ENCODE measurements at regions not wholly inside any gene's neighbourhood (a gene's known extent, or its start where the extent isn't known, plus 50 kb on each side); places are given as distances from the start of the nearest gene placed in this dataset.

DNA sequence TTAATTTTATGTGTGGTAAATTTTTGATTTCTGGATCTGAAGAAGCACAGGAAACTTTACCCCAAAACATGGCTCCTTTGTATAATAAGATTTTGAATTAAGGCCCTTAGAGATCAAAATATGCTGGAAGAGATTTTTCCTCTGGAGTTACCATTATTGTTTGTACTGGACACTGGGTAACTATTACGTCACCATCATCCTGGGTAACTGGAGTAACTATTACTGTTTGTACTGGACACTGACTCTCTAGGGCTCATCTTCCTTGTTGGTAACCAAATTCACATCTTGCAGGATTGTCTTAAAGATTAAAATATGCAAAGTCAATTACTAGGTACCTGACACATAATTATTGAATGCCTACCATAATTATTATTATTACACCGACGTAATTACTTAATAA is 593.8 kb upstream of the GOT2 start:
- Histone ChIP-seq H3K27me3 (ENCODE audit: control insufficient read depth, insufficient read depth, low read length) (no peaks in the 10 kb centered on the region), H3K9me3 (ENCODE audit: control insufficient read depth, insufficient read depth, low read length) (no peaks in the 10 kb centered on the region), H3K27ac (ENCODE audit: low read length) (no peak overlapping the region), H3K36me3 (ENCODE audit: control insufficient read depth, insufficient read depth, low read length) (no peaks in the 10 kb centered on the region), H3K4me3 (ENCODE audit: low read length) (no peak overlapping the region), H3K4me1 (ENCODE audit: control insufficient read depth, insufficient read depth, low read length) (no peaks in the 10 kb centered on the region)
- WGBS (ENCODE audit: insufficient coverage, insufficient read length): 100% methylated on average over 2 of the region's 3 CpGs
- no peak for DNase-seq (ENCODE audit: low read depth, low spot score)

DNA sequence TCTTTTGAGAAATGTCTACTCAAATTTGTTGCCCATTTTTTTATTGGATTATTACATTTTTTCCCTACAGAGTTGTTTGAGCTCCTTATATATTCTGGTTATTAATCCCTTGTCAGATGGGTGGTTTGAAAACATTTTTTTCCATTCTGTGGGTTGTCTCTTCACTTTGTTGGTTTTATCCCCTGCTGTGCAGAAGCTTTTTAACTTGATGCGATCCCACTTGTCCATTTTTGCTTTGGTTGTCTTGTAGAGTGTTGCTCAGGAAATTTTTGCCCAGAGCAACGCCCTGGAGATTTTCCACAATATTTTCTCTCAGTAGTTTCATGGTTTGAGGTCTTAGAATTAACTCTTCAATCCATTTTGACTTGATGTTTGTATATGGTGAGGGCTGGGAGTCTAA is 592.8 kb upstream of the GOT2 start:
- DNase-seq (ENCODE audit: low read depth, low spot score): no peak
- H3K4me1 ChIP-seq (ENCODE audit: control insufficient read depth, insufficient read depth, low read length): no peaks in the 10 kb centered on the region
- H3K27me3 ChIP-seq (ENCODE audit: control insufficient read depth, insufficient read depth, low read length): no peaks in the 10 kb centered on the region
- no peak overlapping the region for H3K27ac ChIP-seq (ENCODE audit: low read length)
- no CpG with 5 or more reads among the region's 2 CpGs for WGBS (ENCODE audit: insufficient coverage, insufficient read length)
- H3K36me3 ChIP-seq (ENCODE audit: control insufficient read depth, insufficient read depth, low read length): no peaks in the 10 kb centered on the region
- no peaks in the 10 kb centered on the region for H3K9me3 ChIP-seq (ENCODE audit: control insufficient read depth, insufficient read depth, low read length)
- no peak overlapping the region for H3K4me3 ChIP-seq (ENCODE audit: low read length)

DNA sequence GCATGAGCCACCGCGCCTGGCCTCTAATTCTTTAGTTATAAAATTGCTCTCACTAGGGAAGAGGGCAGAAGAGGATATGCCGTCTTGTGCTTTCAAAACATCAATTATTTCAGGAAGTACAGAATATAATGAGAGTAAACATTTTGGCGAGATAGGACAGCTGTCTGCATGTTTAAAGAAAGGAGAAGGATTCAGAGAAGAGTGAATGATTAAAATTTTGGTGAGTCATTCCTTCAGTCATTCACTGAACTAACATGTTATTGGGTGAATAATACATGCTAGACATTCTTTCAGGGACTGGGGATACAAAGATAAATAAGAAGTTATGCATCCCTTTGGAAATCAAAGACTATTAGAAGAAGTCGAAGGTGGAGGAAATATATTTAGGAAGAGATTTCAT is 590.3 kb upstream of the GOT2 start:
- Histone ChIP-seq H3K4me3 (ENCODE audit: low read length) (no peak overlapping the region), H3K9me3 (ENCODE audit: control insufficient read depth, insufficient read depth, low read length) (no peaks in the 10 kb centered on the region), H3K27ac (ENCODE audit: low read length) (no peak overlapping the region), H3K4me1 (ENCODE audit: control insufficient read depth, insufficient read depth, low read length) (no peaks in the 10 kb centered on the region), H3K27me3 (ENCODE audit: control insufficient read depth, insufficient read depth, low read length) (no peaks in the 10 kb centered on the region), H3K36me3 (ENCODE audit: control insufficient read depth, insufficient read depth, low read length) (no peaks in the 10 kb centered on the region)
- no peak for DNase-seq (ENCODE audit: low read depth, low spot score)
- WGBS (ENCODE audit: insufficient coverage, insufficient read length): 100% methylated on average over 1 of the region's 5 CpGs

DNA sequence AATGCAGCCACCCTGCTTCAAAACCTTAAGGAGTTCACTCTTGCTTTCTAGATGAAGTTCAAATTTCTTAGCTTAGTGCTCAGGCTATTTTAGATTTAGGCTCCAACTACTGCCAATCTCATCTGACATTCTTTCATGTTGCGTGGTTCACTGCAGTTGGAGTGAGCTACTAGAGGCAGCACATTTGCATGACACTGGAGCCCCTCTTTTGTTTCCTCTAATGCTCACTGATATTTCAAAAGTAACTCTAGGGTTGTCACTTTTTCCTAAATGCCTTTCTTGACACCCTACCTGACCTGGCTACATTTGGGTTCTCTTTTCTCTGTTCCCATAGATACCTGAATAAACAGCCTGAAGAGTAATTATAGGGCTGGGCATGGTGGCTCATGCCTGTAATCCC is 586.5 kb upstream of the GOT2 start:
- Histone ChIP-seq H3K36me3 (ENCODE audit: control insufficient read depth, insufficient read depth, low read length) (no peaks in the 10 kb centered on the region), H3K27me3 (ENCODE audit: control insufficient read depth, insufficient read depth, low read length) (no peaks in the 10 kb centered on the region), H3K9me3 (ENCODE audit: control insufficient read depth, insufficient read depth, low read length) (no peaks in the 10 kb centered on the region), H3K4me3 (ENCODE audit: low read length) (no peak overlapping the region), H3K27ac (ENCODE audit: low read length) (no peak overlapping the region), H3K4me1 (ENCODE audit: control insufficient read depth, insufficient read depth, low read length) (no peaks in the 10 kb centered on the region)
- WGBS (ENCODE audit: insufficient coverage, insufficient read length): no CpG with 5 or more reads among the region's 1 CpG
- DNase-seq (ENCODE audit: low read depth, low spot score): no peak

DNA sequence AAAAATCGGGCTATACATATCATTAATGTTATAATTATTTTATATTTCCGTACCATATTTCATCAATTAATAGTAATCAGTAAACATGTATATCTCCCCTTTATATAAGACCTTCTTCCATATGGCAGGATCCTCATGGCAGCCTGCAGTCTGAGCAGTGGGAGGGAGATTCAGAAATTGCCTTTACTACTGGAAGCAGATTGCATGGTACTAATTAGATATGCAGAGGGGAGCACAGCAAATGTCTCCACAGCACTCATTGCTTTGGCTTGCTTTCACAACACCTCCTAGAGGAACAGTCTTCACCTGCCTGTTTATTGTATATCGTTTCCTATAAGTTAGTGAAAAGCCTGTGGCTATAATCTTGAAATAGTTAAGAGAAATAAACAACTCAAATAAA is 585.8 kb upstream of the GOT2 start:
- H3K4me3 ChIP-seq (ENCODE audit: low read length): no peak overlapping the region
- DNase-seq (ENCODE audit: low read depth, low spot score): no peak
- no peaks in the 10 kb centered on the region for H3K4me1 ChIP-seq (ENCODE audit: control insufficient read depth, insufficient read depth, low read length)
- no peaks in the 10 kb centered on the region for H3K36me3 ChIP-seq (ENCODE audit: control insufficient read depth, insufficient read depth, low read length)
- H3K27ac ChIP-seq (ENCODE audit: low read length): no peak overlapping the region
- no peaks in the 10 kb centered on the region for H3K27me3 ChIP-seq (ENCODE audit: control insufficient read depth, insufficient read depth, low read length)
- no peaks in the 10 kb centered on the region for H3K9me3 ChIP-seq (ENCODE audit: control insufficient read depth, insufficient read depth, low read length)
- WGBS (ENCODE audit: insufficient coverage, insufficient read length): no CpG with 5 or more reads among the region's 3 CpGs

DNA sequence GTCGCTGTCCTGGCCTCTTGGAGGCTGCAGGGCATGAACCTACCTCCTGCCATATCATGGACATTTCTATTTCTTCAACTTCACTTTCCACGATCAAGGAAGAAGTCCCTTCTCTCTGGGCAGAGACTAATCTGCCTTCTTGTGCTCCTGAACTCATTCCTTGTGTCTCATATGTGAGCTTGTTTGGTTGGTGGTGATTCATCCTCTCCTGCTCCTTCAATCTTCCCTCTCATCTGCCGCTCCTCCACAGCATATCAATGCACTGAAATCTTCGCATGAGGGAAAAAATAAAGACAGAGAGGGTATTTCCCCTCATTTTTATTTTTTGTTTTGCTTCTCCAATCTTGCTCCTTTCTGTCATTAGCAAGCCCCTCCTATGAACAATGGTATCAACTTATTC is 571.7 kb upstream of the GOT2 start:
- DNase-seq (ENCODE audit: low read depth, low spot score): no peak
- WGBS (ENCODE audit: insufficient coverage, insufficient read length): 100% methylated on average over 1 of the region's 4 CpGs
- H3K27ac ChIP-seq (ENCODE audit: low read length): no peak overlapping the region
- H3K27me3 ChIP-seq (ENCODE audit: control insufficient read depth, insufficient read depth, low read length): no peaks in the 10 kb centered on the region
- no peaks in the 10 kb centered on the region for H3K9me3 ChIP-seq (ENCODE audit: control insufficient read depth, insufficient read depth, low read length)
- H3K36me3 ChIP-seq (ENCODE audit: control insufficient read depth, insufficient read depth, low read length): no peaks in the 10 kb centered on the region
- H3K4me3 ChIP-seq (ENCODE audit: low read length): no peak overlapping the region
- no peaks in the 10 kb centered on the region for H3K4me1 ChIP-seq (ENCODE audit: control insufficient read depth, insufficient read depth, low read length)

DNA sequence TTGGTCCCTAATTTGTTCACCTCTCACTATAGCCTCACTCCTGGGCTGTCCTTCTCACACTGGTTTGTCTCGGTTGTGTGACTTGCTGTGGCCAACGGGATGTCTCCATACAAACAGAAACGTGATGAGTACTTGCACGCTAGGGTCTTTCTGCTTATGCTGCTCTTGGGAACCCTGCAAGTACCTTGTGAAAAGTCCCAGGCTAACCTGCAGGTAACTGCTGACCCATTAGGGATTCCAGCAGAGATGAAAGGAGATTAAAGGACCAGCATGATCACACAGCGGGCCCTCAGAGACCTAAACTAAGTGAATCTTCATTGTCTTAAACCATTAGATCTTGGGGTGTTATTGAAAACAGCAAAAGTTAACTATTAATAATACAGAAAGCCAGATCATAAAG is 562.8 kb upstream of the GOT2 start:
- no CpG with 5 or more reads among the region's 5 CpGs for WGBS (ENCODE audit: insufficient coverage, insufficient read length)
- DNase-seq (ENCODE audit: low read depth, low spot score): no peak
- Histone ChIP-seq H3K27ac (ENCODE audit: low read length) (no peak overlapping the region), H3K4me3 (ENCODE audit: low read length) (no peak overlapping the region), H3K4me1 (ENCODE audit: control insufficient read depth, insufficient read depth, low read length) (no peaks in the 10 kb centered on the region; the same call in 1 of the 2 replicates), H3K27me3 (ENCODE audit: control insufficient read depth, insufficient read depth, low read length) (no peaks in the 10 kb centered on the region), H3K36me3 (ENCODE audit: control insufficient read depth, insufficient read depth, low read length) (no peaks in the 10 kb centered on the region), H3K9me3 (ENCODE audit: control insufficient read depth, insufficient read depth, low read length) (no peaks in the 10 kb centered on the region)

DNA sequence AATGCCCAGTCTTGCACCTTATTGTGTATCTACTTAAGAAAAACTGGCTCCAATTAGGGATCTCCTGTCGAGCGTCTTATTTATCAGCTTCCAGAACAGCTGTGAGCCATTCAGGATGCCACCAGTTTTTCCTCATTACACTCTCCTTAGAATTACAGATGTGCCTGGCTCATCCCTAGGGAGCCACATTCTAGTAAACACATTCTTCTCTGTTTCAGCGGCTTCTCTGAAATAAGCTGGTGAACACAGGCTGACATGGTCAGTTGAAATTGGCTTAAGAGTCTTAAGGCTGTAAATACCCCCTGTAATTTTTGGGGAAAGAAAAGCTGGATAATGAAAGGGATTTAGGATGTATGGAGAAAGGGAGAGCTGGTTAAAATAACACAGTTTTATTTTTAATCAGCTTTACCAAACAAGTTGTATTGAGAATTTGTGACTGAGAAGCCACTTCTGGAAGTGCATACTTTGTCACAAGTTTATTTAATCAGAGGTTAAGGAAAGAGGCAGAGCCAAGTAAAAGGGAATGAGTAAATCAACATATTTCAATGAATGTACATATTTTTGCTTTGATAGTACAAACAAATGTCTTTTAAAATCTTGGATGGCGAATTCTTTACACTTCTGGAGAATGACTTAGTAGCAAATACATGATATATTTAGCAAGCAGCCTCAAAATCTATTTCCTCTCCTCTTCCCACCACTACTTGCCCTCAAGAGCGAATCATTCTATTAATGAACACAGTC is 562.0 kb upstream of the GOT2 start:
- no peak overlapping the region for H3K4me3 ChIP-seq (ENCODE audit: low read length)
- DNase-seq (ENCODE audit: low read depth, low spot score): no peak
- no peaks in the 10 kb centered on the region; the same call in 1 of the 2 replicates for H3K4me1 ChIP-seq (ENCODE audit: control insufficient read depth, insufficient read depth, low read length)
- no peaks in the 10 kb centered on the region for H3K36me3 ChIP-seq (ENCODE audit: control insufficient read depth, insufficient read depth, low read length)
- H3K9me3 ChIP-seq (ENCODE audit: control insufficient read depth, insufficient read depth, low read length): no peaks in the 10 kb centered on the region
- no peaks in the 10 kb centered on the region for H3K27me3 ChIP-seq (ENCODE audit: control insufficient read depth, insufficient read depth, low read length)
- no CpG with 5 or more reads among the region's 5 CpGs for WGBS (ENCODE audit: insufficient coverage, insufficient read length)
- H3K27ac ChIP-seq (ENCODE audit: low read length): no peak overlapping the region

DNA sequence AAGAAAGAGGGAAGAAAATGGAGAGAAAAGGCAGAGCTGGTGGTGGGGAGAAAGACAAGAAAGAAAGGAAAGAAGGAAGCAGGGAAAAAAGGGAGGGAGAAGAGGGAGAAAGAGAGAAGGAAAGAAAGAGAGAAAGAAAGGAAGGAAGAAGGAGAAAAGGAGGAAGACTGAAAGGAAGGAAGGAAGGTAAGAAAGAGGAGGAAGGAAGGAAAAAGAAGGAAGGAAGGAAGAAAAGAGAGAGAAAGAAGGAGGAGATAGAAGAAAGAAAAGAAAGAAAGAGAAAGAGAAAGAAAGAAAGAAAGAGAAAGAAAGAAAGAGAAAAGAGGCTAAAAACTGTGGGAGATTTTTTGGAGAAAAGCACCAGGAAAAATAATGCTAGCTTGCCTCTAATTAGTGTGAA is 561.4 kb upstream of the GOT2 start:
- Histone ChIP-seq H3K9me3 (ENCODE audit: control insufficient read depth, insufficient read depth, low read length) (no peaks in the 10 kb centered on the region), H3K4me3 (ENCODE audit: low read length) (no peak overlapping the region), H3K4me1 (ENCODE audit: control insufficient read depth, insufficient read depth, low read length) (no peaks in the 10 kb centered on the region; the same call in 1 of the 2 replicates), H3K27ac (ENCODE audit: low read length) (no peak overlapping the region), H3K36me3 (ENCODE audit: control insufficient read depth, insufficient read depth, low read length) (no peaks in the 10 kb centered on the region), H3K27me3 (ENCODE audit: control insufficient read depth, insufficient read depth, low read length) (no peaks in the 10 kb centered on the region)
- no peak for DNase-seq (ENCODE audit: low read depth, low spot score)

DNA sequence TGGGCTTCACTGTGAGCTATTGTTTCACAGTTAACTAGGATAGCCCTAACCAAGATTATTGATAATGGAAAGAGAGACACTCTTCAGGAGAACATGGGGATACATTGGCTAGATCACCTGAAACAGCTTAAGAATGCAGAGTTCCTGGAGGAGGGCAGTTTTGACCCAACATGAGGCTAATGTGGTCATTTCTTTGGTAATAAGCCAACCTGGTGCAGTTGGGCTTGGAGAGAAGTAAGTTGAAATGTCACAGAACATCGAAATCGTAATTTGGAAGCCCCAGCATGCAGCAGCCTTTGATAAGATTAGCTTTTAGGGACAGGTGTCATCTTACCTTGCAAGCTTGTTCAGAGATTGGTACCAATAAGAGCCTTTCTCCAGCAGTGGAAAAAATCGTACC is 556.6 kb upstream of the GOT2 start:
- Histone ChIP-seq H3K36me3 (ENCODE audit: control insufficient read depth, insufficient read depth, low read length) (no peaks in the 10 kb centered on the region), H3K27ac (ENCODE audit: low read length) (no peak overlapping the region), H3K4me3 (ENCODE audit: low read length) (no peak overlapping the region), H3K4me1 (ENCODE audit: control insufficient read depth, insufficient read depth, low read length) (no peaks in the 10 kb centered on the region), H3K27me3 (ENCODE audit: control insufficient read depth, insufficient read depth, low read length) (no peaks in the 10 kb centered on the region), H3K9me3 (ENCODE audit: control insufficient read depth, insufficient read depth, low read length) (no peaks in the 10 kb centered on the region)
- no CpG with 5 or more reads among the region's 3 CpGs for WGBS (ENCODE audit: insufficient coverage, insufficient read length)
- DNase-seq (ENCODE audit: low read depth, low spot score): no peak

DNA sequence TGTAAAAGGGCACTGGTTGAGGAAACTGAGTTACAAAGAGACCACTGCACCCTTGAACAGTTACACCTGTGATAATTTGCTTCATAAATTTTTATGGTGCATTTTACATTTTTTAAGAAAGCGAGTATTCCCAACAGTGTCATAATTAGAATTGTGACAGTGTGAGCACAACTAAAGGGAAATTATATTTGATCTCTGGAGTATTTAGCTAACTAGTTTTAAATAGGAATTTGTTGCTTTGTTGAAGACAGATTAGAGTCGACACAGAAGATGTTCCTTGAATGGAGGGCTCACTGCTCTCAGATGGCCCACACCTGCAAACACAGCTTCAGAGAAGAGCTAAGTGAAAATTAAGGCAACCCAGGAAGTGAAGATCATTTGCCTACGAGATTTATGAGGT is 555.0 kb upstream of the GOT2 start:
- no peaks in the 10 kb centered on the region for H3K36me3 ChIP-seq (ENCODE audit: control insufficient read depth, insufficient read depth, low read length)
- H3K27me3 ChIP-seq (ENCODE audit: control insufficient read depth, insufficient read depth, low read length): no peaks in the 10 kb centered on the region
- H3K27ac ChIP-seq (ENCODE audit: low read length): no peak overlapping the region
- H3K9me3 ChIP-seq (ENCODE audit: control insufficient read depth, insufficient read depth, low read length): no peaks in the 10 kb centered on the region
- H3K4me1 ChIP-seq (ENCODE audit: control insufficient read depth, insufficient read depth, low read length): no peaks in the 10 kb centered on the region
- WGBS (ENCODE audit: insufficient coverage, insufficient read length): no CpG with 5 or more reads among the region's 3 CpGs
- no peak overlapping the region for H3K4me3 ChIP-seq (ENCODE audit: low read length)
- no peak for DNase-seq (ENCODE audit: low read depth, low spot score)
